CD4-positive, alpha-beta T cell treated with Interleukin-1 beta for 1 hour (primary cell): ENCODE measurements at regions not wholly inside any gene's neighbourhood (a gene's known extent, or its start where the extent isn't known, plus 50 kb on each side); places are given as distances from the start of the nearest gene placed in this dataset.
"Not testable (repeated sequence)": the region's sequence is repeated elsewhere in the genome, so short reads cannot be mapped to it uniquely, and the experiment has no call there.

Experiments used
- DNase-seq, 2 donors: peaks; one replicate each; pipeline ENCODE4 v3.0.0-alpha.2; 2020 to 2022

DNA sequence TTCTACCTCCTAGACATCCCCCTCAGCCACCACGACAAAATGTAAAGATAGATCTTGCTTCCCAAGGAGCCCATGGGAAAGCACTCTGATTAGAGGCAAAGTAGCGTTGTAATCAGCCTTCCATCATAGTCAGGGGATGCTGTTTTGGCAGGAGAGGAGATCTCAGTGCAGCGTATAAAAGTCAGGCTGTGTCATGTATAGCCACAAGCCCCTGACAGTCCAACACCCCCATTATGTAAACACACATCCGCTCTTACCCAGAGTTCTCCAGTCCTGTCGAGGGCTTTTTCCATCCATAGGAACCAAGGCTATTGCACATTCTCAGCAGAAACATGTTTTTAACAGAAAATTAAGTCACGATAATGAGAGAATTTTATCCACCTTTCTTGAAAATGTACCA is 156.3 kb downstream of the CYSLTR2 start:
- no peak for DNase-seq

DNA sequence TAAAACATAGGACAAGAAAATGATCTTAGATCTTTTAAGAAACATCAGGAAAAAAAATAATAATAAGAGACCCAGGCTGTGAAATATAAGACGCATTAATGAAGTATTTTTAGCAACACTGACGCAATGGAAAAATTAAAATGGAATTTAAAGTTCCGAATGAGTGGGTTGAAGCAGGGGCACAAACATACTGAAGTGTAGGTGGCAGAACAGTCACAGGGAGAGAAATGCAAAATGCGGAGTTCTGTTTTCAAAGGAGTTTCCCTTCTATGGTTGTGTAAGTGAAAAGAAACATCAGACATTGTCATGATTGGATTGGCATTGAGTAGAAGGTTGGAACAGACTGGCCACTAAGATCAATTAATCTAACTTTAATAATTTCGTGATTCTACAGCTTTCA is 159.8 kb downstream of the CYSLTR2 start:
- no peak for DNase-seq

DNA sequence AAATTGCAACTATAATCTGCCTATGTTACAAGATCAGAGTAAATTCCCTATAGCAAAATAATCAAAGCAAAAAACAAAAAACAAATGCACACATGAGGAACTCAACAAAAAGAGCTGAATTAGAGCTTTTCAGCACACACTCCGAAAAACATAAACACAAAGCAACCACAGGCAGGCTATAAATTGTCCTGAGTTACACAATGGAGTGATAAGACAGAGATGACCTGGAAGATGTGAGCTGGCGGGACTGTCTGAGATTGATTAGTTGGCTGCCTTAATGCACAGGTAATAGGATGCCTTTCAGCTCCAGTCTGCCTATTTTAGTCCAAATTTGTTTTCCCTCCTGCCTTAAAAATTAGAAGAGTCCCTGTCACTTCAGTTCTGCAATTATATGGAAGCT is 159.0 kb upstream of the FNDC3A start:
- no peak for DNase-seq

DNA sequence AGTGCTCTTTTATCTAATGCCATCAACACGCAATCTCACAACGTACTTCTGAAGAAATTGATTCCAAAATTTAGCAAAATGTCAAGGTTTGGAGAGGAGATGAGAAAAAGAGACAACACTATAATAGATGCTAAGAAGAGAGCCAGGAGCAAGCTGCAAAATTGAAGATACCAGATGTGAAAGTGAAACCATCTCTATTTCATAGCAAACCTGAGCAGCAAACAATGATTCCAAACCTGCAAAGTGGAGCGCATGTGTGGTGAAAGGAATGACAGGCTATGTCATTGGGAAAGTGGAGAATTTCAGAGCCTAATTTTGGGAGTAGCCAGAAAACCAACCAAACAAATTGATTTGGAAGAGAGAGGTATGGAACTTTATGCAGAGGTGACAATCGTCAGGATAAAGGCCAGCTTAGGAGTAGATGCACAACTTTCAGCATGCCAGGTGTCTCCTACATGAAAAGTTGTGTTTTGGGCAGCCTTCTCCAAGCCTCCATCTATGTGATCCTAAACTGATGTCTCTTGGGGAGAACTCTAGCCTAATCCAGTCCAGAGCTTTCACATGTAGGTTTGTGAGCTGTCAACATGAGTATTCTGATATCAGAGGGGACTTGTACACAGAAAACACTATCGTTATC is 158.4 kb upstream of the FNDC3A start:
- DNase-seq: peak in 1 of 2 donors; percentile 13

DNA sequence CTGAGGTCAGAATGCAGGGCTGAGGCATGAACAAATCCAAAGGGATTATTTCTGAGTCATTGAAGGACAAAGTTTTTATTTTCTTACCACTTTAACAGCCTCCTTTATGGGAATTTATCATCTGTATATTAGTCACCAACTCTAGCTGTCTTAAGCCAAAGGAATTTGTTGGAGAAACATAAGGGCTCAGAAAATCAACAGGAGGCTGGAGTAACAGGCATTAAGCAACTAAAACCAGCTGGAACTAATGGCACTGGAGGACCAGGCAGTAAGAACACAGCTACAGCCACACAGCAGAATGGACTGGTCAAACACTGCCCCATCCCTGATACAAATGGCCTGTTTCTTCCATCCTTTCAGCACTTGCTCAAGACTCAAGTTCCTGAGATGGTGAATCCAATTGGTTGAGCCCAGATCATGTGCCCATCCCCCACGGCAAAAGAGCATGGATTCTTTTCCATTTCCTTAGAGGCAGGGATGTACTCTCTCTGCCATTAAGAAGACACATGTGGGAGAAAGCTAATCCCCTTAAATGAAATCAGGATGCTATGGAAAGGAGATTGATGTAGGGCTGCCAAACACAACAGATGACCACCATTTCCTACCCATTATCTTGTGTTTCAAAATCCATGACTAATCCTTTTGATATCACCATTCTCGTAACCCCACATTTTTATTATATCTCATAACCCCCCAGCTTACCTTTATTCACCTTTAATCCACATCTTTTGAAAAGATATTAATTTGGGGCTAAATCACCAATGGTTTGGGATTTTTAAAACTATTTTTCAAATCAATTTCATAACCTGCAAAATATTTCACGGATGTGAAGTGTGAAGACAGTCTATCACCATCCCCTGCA is 157.0 kb upstream of the FNDC3A start:
- no peak for DNase-seq

DNA sequence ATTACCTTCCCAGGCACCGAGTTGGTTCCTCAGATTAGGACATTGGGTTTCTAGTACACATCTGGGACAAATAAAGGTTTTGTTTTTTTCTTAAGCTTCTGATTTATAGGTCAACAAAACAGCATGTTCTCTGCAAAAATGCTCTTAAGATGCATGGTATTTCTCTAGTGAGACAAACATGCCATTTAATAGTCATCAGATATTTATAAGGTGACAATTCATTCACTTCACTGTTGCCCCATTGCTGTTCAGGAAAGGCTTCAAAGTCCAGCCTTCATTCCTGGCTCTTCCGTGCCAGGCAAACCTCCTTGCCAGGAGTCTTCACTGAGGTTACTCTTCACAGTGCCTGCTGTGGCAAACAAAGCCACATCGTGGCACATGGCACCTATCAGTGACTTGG is 156.3 kb upstream of the FNDC3A start:
- no peak for DNase-seq

DNA sequence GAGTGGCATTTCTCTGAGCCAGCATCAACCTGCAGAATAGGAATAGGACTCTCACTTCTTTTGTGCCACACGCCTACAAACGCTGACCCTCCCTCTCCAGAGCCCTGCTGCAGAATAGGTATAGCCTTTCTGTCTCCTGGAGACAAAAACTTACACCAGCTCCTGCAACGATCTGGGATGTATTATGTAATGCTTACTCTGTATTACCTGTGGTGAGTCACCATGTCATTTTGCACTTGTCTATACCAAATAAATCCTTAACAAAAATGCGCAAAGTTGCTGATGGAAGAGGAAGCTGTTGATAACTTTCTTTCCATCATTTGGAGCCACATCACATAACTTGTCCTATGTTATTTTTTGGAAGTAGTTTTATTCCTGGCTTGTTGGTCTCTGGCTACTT is 155.8 kb upstream of the FNDC3A start:
- DNase-seq: no peak

DNA sequence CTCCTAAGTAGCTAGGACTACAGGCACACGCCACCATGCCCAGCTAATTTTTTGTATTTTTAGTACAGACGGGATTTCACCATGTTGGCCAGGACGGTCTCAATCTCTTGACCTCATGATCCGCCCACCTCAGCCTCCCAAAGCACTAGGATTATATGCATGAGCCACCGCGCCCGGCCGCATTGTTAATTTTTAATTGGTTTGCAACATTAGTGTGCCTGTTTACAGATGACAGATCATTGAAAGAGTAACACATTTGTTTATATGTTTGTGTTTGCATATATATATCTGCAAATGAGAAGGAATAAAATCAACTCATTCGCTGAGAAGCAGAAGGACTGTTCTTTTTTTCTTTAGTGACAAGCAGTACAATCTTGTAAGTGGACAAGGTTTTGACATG is 152.2 kb upstream of the FNDC3A start:
- not testable (repeated sequence) for DNase-seq

DNA sequence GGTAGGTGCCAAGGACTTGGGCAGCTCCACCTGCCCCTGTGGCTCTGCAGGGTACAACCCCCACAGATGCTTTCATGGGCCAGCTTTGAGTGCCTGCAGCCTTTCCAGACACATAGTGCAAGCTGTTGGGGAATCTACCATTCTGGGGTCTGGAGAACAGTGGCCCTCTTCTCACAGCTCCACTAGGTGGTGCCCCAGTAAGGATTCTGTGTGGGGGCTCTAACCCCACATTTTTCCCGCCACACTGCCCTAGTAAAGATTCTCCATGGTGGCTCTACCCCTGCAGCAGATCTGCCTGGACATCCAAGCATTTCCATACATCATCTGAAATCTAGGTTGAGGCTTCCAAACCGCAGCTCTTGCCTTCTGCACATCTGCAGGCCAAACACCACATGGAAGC is 149.7 kb upstream of the FNDC3A start:
- no peak for DNase-seq

DNA sequence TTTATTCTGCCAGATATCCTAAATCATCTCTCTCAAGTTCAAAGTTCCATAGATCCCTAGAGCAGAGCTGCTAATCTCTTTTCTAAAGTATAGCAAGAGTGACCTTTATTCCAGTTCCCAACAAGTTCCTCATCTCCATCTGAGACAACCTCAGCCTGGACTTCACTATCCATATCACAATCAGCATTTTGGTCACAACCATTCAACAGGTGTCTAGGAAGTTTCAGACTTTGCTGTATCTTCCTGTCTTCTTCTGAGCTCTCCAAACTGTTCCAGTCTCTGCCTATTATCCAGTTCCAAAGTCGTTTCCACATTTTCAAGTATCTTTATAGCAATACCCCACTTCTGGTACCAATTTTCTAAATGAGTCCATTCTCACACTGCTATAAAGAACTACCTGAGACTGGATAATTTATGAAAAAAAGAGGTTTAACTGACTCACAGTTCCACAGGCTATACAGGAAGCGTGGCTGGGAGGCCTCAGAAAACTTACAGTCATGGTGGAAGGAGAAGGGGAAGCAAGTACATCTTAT is 148.7 kb upstream of the FNDC3A start:
- DNase-seq: not testable (repeated sequence)

DNA sequence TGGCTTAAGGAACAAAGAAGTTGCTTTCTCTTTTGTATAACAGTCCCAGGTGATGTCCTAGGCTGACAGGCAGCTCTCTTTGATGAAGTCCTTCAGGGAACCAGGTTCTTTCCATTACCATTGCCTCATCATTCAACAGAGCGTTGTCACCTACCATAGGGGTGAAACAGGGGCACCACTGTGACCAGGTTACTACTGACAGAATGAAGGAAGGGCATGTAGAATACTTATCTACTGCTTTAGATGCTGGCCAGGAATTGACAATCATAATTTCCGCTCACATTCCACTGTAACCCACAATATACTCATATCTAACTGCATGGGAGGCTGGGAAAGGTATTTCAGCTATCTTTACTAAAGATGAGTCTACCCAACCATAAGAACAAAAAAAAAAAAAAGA is 148.0 kb upstream of the FNDC3A start:
- no peak for DNase-seq

DNA sequence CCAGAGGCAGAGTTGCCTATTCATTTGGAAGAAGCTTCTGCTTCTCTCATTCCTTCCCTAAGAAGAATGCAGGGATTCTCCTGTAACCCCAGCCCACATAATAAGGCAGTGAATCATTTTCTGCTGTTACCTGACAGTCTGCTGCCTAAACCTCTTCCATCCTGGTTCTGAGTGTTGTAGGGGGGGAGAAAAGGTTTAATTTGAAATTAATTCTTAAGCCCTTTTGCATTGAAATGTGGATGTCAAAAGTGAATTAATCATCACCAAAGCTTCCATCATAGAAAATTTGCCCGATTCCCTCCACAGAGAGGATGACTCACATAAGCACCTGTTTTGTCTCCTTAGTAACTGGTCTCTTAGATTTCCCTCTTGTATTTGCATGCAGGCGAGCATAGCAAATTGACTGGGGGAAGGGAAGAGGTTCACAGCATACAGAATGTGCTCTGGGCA is 146.7 kb upstream of the FNDC3A start:
- no peak for DNase-seq

DNA sequence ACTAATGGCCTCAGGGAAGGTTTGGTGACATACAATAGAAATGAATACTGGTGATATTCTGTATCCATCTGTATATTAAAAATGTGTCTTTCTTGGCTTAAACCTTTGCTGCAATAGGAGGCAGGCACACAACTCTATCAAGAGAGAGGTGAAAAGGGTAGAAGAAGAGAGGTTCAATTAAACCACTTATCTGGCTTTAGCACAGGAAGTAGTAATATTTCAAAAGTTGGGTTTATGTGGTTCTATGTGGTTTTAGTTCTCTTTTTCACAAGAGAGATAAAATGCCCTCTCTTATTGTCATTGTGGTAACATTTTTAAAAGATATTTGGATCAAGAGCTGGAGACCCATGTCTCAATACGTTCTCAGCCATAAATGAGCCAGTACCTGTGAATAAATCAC is 146.2 kb upstream of the FNDC3A start:
- DNase-seq: no peak

DNA sequence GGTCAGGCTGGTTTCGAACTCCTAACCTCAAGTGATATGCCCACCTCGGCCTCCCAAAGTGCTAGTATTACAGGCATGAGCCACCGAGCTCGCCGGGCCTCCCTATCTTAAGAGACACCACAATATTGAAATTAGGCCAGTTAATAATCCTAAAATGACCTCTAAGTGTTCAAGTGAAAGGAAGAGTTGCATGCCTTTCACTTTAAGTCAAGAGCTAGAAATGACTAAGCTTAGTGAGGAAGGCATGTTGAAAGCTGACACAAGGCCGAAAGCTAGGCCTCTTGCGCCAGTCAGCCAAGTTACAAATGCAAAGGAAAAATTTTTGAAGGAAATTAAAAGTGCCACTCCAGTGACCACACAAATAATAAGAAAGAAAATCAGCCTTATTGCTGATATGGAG is 144.5 kb upstream of the FNDC3A start:
- no peak for DNase-seq

DNA sequence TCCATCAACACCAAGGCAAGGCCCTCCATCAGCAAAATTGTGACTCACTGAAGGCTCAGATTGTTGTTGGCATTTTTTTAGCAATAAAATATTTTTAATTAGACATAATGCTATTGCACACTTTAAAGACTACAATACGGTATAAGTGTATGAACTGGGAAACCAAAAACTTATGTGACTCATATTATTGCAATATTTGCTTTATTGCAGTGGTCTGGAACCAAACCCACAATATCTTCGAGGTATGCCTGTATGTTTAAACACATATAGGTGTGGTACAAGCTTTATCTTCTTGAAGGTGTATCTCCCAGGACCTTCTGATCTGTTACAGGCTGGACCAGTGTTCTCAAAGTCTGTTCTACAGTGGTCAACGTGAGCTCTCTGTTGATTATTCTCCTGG is 142.3 kb upstream of the FNDC3A start:
- no peak for DNase-seq

DNA sequence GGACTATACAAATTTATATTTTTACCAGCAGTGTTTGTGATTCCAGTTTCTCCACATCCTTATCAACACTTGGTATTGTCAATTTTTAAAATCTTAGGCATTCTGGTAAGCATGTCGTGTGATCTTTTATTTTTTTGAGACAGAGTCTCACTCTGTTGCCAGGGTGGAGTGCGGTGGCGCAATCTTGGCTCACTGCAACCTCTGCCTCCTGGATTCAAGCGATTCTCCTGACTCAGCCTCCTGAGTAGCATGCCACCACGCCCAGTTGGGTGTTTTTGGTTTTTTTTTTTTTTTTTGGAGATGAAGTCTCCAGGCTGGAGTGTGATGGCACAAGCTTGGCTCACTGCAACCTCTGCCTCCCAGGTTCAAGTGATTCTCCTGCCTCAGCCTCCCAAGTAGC is 140.4 kb upstream of the FNDC3A start:
- not testable (repeated sequence) for DNase-seq

DNA sequence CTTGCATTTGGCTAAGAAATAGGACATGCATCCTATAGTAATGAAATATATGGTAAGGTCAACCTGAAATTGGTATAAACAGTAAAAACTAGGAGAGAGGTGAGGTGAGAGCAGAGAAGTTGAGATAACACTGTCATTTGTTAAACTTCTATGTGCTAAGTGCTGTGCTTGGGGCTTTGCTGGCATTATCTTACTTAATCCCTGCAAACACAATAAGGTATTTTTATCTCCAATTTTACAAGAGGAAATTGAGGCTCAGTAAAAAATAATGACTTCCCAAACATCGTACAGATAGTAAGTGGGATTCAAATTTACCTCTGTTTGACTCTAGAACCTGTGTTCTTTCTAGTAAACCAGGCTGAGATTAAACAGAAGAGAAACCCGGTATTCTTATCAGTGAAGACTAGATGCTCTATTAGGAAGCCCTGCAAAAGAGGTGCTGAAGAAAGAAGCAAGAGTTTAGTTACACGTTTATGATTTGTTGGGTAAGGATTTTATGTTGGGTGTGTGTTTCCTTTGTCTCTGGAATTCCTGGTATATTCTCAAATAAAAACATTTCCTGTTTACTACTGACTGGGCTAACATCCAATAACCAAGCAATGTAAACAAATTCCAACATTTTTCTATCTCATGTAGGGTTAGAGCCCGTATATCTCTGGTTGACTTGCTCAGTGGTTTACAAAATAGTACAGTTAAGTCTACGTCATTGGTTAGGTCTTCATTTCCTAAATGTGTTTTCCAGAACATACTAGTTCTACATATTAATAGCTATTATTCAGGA is 137.3 kb upstream of the FNDC3A start:
- no peak for DNase-seq

DNA sequence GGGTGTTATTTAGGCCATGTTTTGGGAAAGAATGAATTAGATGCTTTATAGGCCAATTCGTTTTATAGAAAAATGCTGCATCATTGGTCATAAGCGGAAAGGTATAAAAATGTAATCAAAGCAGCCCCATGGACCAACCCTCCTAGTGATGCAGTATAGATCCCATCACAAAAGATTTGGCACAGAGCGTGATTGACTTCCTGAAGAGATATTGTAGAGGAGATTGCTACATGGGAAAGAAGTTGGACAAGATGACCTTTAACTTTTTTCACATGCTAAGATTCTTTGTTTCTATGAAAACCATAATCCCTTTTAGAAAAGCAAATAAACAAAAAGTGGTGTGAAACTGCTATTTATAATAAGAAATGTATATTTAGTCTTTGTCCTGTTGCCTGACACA is 136.5 kb upstream of the FNDC3A start:
- DNase-seq: no peak

DNA sequence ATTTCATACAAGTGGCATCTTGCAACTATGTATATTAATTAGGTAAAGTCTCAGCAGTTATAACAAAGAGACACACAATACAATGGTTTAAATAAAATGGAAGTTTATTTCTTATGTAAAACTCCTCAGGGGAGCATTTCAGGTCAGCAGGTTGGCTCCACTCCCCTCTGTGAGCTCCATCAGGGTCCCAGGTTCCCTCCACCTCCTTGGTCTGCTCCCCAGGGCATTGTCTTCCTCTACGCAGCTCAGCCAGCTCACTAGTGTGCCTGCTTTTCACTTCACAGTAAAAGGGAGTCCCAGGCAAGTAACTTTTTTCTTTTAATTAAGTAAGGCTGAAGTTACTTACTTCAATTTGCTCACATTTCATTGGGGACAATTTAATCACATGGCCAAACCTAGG is 135.3 kb upstream of the FNDC3A start:
- no peak for DNase-seq

DNA sequence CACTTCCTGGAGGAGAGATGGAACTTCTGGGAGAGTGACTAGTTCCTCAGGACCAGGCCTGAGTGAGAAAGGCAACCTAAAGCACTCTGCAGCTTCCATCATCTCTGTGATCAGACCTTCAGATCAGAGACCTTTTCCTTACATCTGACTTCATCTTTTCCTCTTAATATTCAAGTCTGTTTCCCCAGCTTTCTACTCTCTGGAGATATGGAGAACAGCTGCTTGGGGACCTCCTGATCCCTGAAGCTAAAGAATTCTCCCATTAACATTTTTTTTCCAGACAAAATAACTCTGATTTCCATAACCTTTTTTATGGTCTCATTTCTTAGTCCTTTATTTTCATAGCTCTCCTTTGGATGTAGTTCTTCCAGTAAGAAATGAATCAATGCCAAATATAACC is 133.4 kb upstream of the FNDC3A start:
- no peak for DNase-seq

DNA sequence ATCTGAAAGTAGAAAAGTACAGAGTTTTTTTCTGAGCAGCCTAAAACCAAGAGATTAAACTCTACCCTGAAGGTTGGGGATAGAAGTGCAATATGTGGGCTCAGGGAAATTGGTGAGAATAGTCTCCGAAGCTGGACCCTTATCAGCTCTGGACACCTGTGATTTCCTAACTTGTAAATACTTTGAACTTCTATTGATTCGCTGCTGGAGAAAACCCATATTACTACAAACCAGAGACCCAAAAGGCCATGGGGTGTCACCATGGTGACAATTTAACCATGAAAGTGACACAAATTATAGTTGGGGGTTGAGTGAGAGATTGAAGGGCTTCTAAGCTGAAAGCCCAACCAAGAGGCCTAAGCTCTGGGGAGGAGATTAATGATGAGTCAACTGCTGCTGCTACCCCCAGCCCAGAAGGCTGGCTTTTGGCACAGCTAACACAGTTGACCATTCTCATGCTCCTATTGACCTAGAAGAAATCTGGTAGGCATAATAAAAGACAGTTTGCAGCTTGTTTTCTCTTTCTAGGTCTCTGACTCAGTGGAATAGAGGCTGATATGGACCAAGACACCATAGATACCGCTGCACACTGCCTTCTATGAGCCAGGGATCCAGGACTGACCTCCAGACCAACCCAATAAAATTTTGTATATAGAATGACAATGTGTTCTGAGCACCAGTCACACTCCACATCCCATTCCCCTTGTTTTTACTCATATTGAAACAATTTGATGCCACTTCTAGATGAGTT is 131.9 kb upstream of the FNDC3A start:
- DNase-seq: no peak

DNA sequence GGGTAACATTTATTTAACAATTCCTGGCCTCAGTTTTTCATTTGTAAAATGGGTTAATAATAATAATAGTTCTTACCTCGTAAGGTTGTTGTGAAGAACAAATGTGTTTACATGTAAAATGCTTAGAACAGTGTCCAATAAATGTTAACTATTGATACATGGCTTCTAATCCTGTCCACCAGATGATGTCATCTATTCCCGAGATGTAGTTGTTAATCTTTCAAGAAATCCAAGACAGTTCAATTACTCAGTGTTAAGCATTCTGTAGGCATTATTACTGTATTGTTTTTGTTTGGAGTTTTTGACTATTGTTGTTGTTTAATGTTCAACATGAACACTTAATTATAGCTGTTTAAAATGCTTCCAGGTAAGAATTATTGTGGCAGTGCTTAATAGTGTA is 131.0 kb upstream of the FNDC3A start:
- no peak for DNase-seq

DNA sequence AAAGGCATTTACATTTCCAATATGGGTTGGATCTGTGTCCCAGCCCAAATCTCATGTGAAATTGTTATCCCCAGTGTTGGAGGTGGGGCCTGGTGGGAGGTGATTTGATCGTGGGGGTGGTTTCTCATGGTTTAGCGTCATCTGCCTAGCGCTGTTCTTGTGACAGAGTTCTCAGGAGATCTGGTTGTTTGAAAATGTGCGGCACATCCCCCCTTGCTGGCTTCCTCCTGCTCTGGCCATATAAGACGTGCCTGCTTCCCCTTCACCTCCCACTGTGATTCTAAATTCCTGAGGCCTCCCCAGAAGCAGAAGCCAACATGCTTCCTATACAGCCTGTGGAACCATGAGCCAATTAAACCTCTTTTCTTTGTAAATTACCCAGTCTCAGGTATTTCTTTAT is 126.2 kb upstream of the FNDC3A start:
- no peak for DNase-seq
